HG03520 (cell line): ENCODE measurements at regions not wholly inside any gene's neighbourhood (a gene's known extent, or its start where the extent isn't known, plus 50 kb on each side); places are given as distances from the start of the nearest gene placed in this dataset.

Experiments
- ATAC-seq: cut with Tn5 transposase; IDR thresholded peaks from one replicate; pipeline ENCODE4 v1.9.1; 2021; ENCODE audit warnings: mild to moderate bottlenecking, moderate library complexity; ENCODE audit not compliant: unreplicated experiment

DNA sequence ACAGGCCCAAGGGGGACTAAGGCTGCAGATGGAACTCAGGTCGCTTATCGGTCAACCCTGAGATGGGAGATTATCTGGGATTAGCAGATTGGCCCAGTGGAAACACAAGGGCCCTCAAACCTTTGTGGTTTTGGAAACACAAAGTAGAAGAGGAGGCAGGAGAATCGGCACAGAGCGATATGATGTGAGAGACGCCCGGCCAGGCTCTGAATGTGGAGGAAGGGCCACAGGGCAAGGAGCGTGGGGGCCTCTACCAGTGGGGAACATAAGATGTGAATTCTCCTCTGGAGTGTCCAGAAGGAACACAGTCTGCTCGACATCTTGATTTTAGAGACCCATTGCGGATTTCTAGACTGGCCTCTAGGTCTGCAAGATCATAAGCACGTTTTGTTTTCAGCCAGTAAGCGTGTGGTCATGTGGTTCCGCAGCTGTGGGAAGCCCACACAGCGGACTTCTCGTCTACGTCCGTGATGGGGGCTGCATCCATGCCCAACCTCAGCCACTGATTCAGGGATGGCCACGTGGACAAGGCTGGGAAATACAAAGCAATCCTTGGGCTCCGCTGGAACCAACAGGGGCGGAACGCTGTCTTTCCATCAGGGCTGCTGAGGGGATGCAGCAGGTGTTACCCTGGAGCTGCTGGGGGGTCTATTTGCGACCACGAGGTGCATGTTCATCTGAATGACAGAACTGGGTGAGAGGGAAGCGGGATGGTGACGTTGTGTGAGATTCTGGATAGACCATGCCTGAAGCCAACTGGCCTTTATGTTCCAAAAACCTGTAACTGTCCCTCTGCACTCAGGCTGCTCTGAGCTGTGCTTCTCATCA, 127.6 kb upstream of the PMEPA1 start:
- ATAC-seq, result no peak

DNA sequence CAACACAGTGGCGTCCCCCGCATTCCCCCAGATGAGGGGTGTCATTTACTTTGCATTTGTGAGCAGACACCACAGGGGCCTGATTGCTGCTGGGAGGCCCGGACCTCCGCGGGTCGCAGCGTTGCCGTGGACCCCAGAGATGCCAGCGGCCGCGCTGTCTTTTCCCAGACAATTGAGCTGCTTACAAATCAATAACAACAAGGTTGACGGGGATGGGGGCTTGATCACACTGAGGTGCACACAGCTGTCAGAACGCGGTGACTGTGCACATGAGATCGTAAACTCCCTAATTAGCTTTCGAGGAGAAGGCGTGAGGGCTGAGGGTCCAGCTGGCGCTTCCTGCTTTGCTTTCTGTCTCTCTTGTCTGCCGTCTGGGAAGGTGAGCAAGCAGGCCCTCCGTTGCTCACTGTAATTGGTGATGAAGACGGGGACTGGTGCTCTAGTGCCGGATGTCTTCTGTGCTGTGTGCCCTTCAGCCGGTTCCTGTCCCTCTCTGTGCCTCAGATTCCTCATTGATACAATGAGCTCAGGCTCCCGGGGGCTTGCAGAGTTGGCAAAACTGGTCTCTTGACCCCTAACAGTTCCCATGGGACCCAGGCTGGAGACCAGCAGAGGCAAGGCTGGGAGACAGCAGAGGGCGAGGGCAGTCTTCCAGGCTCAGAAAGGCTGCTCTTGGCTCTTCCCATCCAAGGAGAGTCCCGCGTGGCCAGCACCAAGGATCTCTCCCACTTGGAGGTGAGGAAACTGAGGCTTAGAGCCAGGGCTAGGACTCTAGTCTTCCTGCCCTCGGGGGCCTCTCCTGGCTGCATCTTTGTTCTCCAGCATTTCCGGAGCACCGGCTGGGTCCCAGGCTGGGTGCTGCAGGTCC, 126.0 kb upstream of the PMEPA1 start:
- ATAC-seq, result no peak

DNA sequence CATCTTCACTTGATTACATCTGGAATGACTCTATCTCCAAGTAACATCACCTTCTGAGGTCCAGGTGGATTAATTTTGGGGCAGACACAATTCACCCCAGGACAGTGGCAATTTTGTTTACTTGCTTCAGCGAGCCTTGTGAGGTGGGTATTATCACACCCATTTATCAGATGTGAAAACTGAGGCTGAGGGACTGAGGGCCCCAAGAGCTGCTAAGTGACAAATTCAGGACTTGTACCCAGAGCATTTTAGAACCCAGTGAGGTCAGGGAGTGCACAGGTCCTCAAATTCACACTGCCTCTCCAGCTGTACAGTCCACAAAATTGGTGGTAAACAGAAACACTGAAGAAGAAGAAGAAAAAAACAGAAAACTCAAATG, 125.2 kb upstream of the PMEPA1 start:
- no peak for ATAC-seq

DNA sequence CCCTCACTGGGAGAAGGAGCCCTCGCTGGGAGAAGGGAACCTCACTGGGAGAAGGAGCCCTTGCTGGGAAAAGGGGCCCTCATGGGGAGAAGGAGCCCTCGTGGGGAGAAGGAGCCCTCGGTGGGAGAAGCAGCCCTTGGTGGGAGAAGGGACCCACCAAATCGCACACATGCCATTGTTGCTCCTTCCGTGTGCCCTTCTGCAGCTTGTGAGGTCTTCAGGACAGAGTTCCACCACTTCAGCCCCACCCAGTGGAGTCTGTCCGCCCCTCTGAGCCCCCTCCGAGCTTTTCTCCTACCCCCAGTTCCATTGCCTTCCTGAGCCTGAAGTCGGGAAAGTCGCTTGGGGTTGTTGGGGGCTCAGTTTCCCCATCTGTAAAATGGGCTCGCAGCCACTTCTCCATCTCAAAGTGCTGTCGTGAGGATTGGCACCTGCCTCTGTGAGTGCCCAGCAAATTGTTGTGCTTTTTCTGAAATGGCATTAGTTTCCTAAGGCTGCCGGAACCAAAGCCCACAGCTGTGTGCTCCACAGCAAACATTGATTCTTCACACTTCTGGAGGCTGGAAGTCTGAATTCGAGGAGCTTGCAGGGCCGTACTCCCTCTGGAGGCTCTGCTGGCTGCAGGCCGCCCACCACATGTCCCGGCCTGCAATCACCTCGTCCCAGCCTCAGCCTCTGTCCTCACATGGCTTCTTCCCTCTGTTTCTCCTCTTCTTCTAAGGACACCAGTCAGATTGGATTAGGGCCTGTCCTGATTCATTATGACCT, 124.7 kb upstream of the PMEPA1 start:
- no peak for ATAC-seq

- no peak for ATAC-seq
Observed at GRCh38 chr20:57831993-57832585, 122.3 kb upstream of the PMEPA1 start.

DNA sequence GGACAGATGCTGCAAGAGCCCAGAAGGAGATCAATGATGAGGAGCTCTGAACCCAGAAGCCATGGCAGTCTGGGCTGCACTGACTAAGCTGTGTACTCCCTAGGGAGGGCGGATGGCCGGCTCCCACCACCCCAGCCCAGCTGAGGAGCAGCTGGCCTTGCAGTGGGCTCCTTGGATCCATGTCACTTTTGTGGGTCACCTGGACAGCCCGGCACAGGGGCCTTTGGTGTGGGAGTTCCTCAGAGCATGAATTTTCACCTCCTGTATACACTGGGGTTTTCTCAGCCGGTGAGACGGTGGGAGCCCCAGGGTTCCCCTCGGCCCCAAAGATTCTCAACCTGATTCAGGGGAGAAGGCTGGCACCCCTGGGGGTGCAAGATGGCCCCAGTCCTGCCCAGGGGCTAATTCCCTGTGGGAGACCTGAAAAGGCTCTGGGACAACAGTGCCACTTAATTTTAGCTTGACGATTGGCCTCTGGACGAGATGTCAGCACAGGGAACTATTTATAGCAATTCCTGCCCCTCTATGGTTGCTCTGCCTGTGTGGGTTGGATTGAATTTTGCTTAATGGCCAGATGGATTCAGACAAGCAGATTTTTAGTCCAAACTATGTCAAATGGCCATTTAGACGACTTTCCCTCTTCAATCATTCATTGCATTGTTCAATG, 121.6 kb upstream of the PMEPA1 start:
- ATAC-seq, result no peak

DNA sequence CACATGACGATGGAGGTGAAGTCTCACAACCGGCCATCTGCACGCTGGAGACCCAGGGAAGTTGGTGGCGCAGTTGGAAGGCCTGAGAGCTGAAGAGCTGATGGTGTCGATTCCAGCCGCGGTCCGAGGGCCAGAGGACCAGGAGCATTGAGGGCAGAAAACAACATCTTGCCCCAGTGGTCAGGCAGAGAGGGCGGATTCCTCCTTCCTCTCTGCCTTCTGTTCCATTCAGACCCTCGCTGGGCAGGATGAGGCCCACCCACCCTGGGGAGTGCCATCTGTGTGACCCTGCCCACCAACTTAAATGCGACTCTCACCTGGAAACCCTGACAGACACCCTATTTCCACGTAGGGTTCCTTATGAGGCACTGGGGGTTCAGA, 120.7 kb upstream of the PMEPA1 start:
- ATAC-seq, result no peak

- no peak for ATAC-seq
Observed at GRCh38 chr20:57829805-57830514, 120.1 kb upstream of the PMEPA1 start.

- ATAC-seq, result no peak
Observed at GRCh38 chr20:57829336-57829735, 119.5 kb upstream of the PMEPA1 start.

- no peak for ATAC-seq
Observed at GRCh38 chr20:57828696-57829095, 118.9 kb upstream of the PMEPA1 start.

GRCh38 chr20:57826666-57827287, 117.0 kb upstream of the PMEPA1 start:
- ATAC-seq, result no peak

DNA sequence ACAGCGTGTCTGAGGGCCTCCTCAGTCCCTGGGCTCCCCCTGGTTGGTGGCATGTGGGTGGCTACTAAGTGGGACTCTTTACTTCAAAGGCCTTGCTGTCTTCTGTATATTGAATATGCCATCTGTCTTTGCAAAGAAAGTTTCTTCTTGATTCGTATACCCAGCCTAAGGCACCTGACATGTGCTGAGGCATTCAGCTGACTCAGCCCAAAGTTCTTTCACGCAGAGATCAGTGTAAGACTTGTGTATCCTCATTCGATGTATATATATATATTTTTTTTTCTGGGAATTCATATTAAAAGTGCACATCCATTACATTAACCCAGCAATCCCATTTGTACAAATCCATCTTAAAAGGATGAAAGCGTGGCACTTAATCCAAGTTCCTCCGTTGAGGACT, 115.1 kb upstream of the PMEPA1 start:
- ATAC-seq, result no peak

DNA sequence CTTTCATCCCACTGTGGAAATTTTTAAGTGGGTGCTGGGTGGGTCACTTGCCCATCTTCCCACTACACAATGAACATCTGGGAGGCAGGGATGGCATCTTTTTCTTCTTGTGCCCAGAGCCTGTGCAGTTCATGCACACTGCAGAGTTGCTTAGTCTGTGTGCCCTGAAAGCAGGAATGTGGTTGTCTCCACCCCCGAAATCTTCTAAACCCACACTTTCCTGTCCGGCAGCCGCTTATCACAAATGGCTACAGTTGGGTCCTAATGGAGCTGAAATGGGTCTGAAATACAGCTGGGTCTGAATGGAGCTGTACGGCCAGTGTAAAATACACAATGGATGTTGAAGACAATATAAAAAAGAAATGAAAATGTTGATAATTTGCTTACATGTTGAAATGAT, 112.1 kb upstream of the PMEPA1 start:
- ATAC-seq, result no peak

DNA sequence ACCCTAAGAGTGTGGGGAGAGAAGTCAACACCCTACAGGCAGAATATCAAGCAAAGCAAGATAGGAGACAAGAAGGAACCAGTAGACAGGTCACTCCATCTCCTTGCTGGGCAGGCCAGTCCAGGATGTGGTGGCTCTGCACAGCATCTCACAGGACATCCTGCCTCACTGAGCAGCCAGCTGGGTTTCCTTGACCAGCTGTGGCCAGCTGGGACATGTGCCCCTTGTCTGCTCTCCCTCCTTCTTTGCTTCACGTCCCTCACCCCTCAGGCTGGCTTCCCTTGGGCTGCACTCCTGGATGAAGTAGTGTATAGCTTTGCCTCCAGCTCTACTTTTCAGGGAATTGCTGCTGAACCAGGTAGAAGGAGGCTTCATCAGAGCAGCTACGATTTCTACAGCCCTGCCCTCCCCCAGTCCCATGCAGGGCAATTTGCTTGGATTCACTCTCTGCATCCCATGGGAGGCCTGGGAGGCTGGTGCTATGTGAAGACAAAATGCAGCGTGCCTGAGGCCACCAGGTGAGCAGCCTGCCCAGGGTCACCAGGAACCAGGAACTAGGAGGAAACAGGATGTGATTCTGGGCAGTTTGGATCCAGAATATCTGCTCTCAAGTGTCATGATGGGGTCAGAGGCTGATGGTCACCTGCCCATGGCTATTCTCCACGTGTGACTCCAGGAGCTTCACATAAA, 110.0 kb upstream of the PMEPA1 start:
- ATAC-seq, result no peak

- ATAC-seq, result no peak
Observed at GRCh38 chr20:57819291-57819690, 109.5 kb upstream of the PMEPA1 start.

- ATAC-seq, result no peak
Observed at GRCh38 chr20:57818418-57819181, 108.8 kb upstream of the PMEPA1 start.

DNA sequence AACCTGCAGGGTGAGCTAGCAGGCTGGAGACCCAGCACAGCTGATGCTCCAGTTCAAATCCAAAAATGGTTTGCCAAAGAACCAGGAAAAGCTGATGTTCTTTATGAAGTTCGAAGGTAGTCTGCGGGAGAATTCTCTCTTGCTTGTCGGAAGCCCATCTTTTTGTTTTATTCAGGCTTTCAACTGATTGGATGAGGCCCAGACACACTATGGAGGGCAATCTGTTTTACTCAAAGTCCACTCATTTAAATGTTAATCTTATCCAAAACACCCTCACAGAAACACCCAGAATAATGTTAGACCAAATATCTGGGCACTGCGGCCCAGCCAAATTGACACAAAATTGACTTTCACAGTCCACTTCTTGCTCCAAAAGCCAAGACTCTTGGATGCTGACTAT, 105.6 kb upstream of the PMEPA1 start:
- no peak for ATAC-seq

DNA sequence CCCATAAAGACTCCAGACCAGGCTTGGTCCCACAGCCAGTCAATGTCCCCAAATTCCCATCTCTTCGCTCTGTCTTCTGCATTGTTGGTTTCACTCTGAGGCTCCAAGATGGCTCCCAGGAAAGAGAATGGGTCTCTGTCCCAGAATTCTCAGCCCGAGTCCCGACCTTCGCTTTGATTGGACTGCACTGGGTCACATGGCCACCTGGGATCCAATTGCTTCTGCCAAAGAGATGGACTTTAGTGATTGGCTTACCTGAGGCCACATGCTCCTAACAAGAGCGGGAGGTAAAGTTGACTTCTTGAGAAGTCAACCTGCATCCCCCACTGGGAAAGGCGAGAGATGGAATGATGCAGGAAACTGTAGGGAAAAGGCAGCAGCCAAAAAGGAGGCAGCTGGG, 104.7 kb upstream of the PMEPA1 start:
- no peak for ATAC-seq
